Neural cell (in vitro differentiated cells): ENCODE measurements at regions not wholly inside any gene's neighbourhood (a gene's known extent, or its start where the extent isn't known, plus 50 kb on each side); places are given as distances from the start of the nearest gene placed in this dataset.

Experiments
- H2AFZ ChIP-seq: fragments of 200-600, 300-800 bp; sonication (generic), shearing (Covaris generic); 2 replicates; pipeline ENCODE4 v1.6.0; 2014; ENCODE audit warnings: low read depth, mild to moderate bottlenecking, antibody characterized with exemption, low read length, moderate library complexity
- H3F3A ChIP-seq: fragments of 200-600 bp; shearing (Covaris generic); 2 replicates; pipeline ENCODE4 v1.6.1; 2016; ENCODE audit warnings: mild to moderate bottlenecking, moderate library complexity, mixed read lengths, antibody characterized with exemption, low read length; ENCODE audit not compliant: insufficient read depth, poor library complexity, severe bottlenecking
- H3K27ac ChIP-seq: fragments of 200-600, 300-800 bp; sonication (generic), shearing (Covaris generic); 2 replicates; pipeline ENCODE4 v1.5.1; 2014; ENCODE audit warnings: mild to moderate bottlenecking, low read length, moderate library complexity
- H3K27me3 ChIP-seq: fragments of 300-800, 200-600 bp; sonication (generic), shearing (Covaris generic); 2 replicates; pipeline ENCODE4 v1.6.0; 2014; ENCODE audit warnings: mild to moderate bottlenecking, low read depth, low read length, moderate library complexity; ENCODE audit not compliant: insufficient read depth
- H3K36me3 ChIP-seq: fragments of 300-800, 200-600 bp; sonication (generic), shearing (Covaris generic); 2 replicates; pipeline ENCODE4 v1.5.1; 2014; ENCODE audit warnings: mild to moderate bottlenecking, antibody characterized with exemption, low read length, moderate library complexity; ENCODE audit not compliant: insufficient read depth
- H3K4me2 ChIP-seq: fragments of 300-800, 200-600 bp; sonication (generic), shearing (Covaris generic); 2 replicates; pipeline ENCODE4 v1.6.0; 2014; ENCODE audit warnings: mild to moderate bottlenecking, low read length
- H3K4me3 ChIP-seq: fragments of 300-800, 200-600 bp; sonication (generic), shearing (Covaris generic); 2 replicates; pipeline ENCODE4 v1.5.1; 2014; ENCODE audit warnings: mild to moderate bottlenecking, low read length, moderate library complexity
- H3K79me2 ChIP-seq: fragments of 200-600 bp; shearing (Covaris generic); replicated peaks from 2 replicates; pipeline ENCODE4 v1.6.0; 2014; ENCODE audit warnings: mild to moderate bottlenecking, low read length, moderate library complexity; ENCODE audit not compliant: insufficient read depth
- H3K9ac ChIP-seq: fragments of 300-800, 200-600 bp; sonication (generic), shearing (Covaris generic); 2 replicates; pipeline ENCODE4 v1.6.1; 2016; ENCODE audit warnings: mild to moderate bottlenecking, low read length, mixed read lengths
- H3K9me2 ChIP-seq: fragments of 200-600 bp; shearing (Covaris generic); 2 replicates; pipeline ENCODE4 v1.6.1; 2016; ENCODE audit warnings: mild to moderate bottlenecking, low read length, mixed read lengths; ENCODE audit not compliant: insufficient read depth
- H3K9me3 ChIP-seq: fragments of 200-600, 300-800 bp; sonication (generic), shearing (Covaris generic); 2 replicates; pipeline ENCODE4 v1.6.1; 2016; ENCODE audit warnings: mild to moderate bottlenecking, mixed run types, low read length, moderate library complexity, mixed read lengths
- H4K20me1 ChIP-seq: fragments of 200-600 bp; shearing (Covaris generic); 2 replicates; pipeline ENCODE4 v1.6.1; 2016; ENCODE audit warnings: mild to moderate bottlenecking, mixed run types; ENCODE audit not compliant: insufficient read depth
- CTCF ChIP-seq: fragments of 450-650 bp; IDR thresholded peaks from 2 replicates; pipeline ENCODE4 v1.5.1; 2014; ENCODE audit warnings: antibody characterized with exemption, mild to moderate bottlenecking, moderate library complexity; ENCODE audit not compliant: poor library complexity, severe bottlenecking
- EP300 ChIP-seq: fragments of 450-650 bp; conservative IDR thresholded peaks from 2 replicates; pipeline ENCODE4 v1.6.1; 2014; ENCODE audit warnings: antibody characterized with exemption, mild to moderate bottlenecking, moderate library complexity; ENCODE audit not compliant: poor library complexity, severe bottlenecking
- EZH2 ChIP-seq: fragments of 200-600, 300-800 bp; shearing (Covaris generic), sonication (generic); IDR thresholded peaks from 2 replicates; pipeline ENCODE4 v1.6.1; 2014; ENCODE audit warnings: antibody characterized with exemption, low read length, borderline replicate concordance, mild to moderate bottlenecking; ENCODE audit not compliant: insufficient read depth, poor library complexity, severe bottlenecking
- MXI1 ChIP-seq: fragments of 450-650 bp; conservative IDR thresholded peaks from 2 replicates; pipeline ENCODE4 v1.6.1; 2014; ENCODE audit warnings: antibody characterized with exemption, mild to moderate bottlenecking; ENCODE audit not compliant: poor library complexity, severe bottlenecking
- POLR2AphosphoS5 ChIP-seq: IDR thresholded peaks from 2 replicates; pipeline ENCODE4 v1.6.1; 2012
- RAD21 ChIP-seq: fragments of 450-650 bp; conservative IDR thresholded peaks from 2 replicates; pipeline ENCODE4 v1.6.1; 2014; ENCODE audit warnings: antibody characterized with exemption, mild to moderate bottlenecking, moderate library complexity
- REST ChIP-seq: IDR thresholded peaks from 2 replicates; pipeline ENCODE4 v1.6.1; 2012; ENCODE audit warnings: borderline replicate concordance
- TAF1 ChIP-seq: IDR thresholded peaks from 2 replicates; pipeline ENCODE4 v1.6.1; 2012; ENCODE audit warnings: low read depth

- no peaks in the 10 kb centered on the region for H3F3A ChIP-seq
Observed at GRCh38 chr1:219733511-219734174, 120.7 kb upstream of the ZC3H11B start.

GRCh38 chr1:219732814-219733491, 120.0 kb upstream of the ZC3H11B start:
- H3K9me3 ChIP-seq: no peaks in the 10 kb centered on the region
- no peaks in the 10 kb centered on the region for H3K9me2 ChIP-seq
- H3F3A ChIP-seq: no peaks in the 10 kb centered on the region
- H3K4me2 ChIP-seq: no peak overlapping the region
- no peaks in the 10 kb centered on the region for H4K20me1 ChIP-seq
- no peak overlapping the region for H2AFZ ChIP-seq
- H3K9ac ChIP-seq: no peak overlapping the region
- H3K36me3 ChIP-seq: no peaks in the 10 kb centered on the region
- no peak overlapping the region for H3K4me3 ChIP-seq
- H3K27ac ChIP-seq: no peak overlapping the region
- H3K79me2 ChIP-seq: no peaks in the 10 kb centered on the region
- H3K27me3 ChIP-seq: no peaks in the 10 kb centered on the region
- TF ChIP-seq RAD21 (no peak), MXI1 (no peak), TAF1 (no peak), EP300 (no peak), REST (no peak), POLR2AphosphoS5 (no peak)

More at GRCh38 chr1:219733511-219734174, 120.7 kb upstream of the ZC3H11B start:
- no peak overlapping the region for H3K4me2 ChIP-seq
- H3K9me2 ChIP-seq: no peaks in the 10 kb centered on the region
- H3K4me3 ChIP-seq: no peak overlapping the region
- H3K79me2 ChIP-seq: no peaks in the 10 kb centered on the region
- no peaks in the 10 kb centered on the region for H4K20me1 ChIP-seq
- no peaks in the 10 kb centered on the region for H3K27me3 ChIP-seq
- H3K9ac ChIP-seq: no peak overlapping the region
- TF ChIP-seq EZH2: no peak
- no peak for TF ChIP-seq REST
- TF ChIP-seq RAD21: no peak
- no peak for TF ChIP-seq CTCF
- no peaks in the 10 kb centered on the region for H3K36me3 ChIP-seq
- H2AFZ ChIP-seq: no peak overlapping the region
- H3K9me3 ChIP-seq: no peaks in the 10 kb centered on the region
- no peak overlapping the region for H3K27ac ChIP-seq
